A673 (cell line): ENCODE measurements at regions not wholly inside any gene's neighbourhood (a gene's known extent, or its start where the extent isn't known, plus 50 kb on each side); places are given as distances from the start of the nearest gene placed in this dataset.

Experiments
- EZH2 ChIP-seq: fragments of 200-600 bp; sonication (generic); IDR thresholded peaks from 2 replicates; pipeline ENCODE4 v1.6.1; 2017; ENCODE audit warnings: borderline replicate concordance, low read depth, mild to moderate bottlenecking, mixed read lengths, antibody characterized with exemption, low read length; ENCODE audit not compliant: poor library complexity, severe bottlenecking
- TF ChIP-seq, protein P1 (sequence below): fragments of 300-800, 200-600 bp; sonication (generic); conservative IDR thresholded peaks from 2 replicates; pipeline ENCODE4 v1.5.1; 2017; ENCODE audit warnings: low read depth, mild to moderate bottlenecking, antibody characterized with exemption, low read length, moderate library complexity, mixed read lengths

GRCh38 chr3:5579139-5579602, 391.7 kb downstream of the EDEM1 start:
- TF ChIP-seq, protein P1, sequence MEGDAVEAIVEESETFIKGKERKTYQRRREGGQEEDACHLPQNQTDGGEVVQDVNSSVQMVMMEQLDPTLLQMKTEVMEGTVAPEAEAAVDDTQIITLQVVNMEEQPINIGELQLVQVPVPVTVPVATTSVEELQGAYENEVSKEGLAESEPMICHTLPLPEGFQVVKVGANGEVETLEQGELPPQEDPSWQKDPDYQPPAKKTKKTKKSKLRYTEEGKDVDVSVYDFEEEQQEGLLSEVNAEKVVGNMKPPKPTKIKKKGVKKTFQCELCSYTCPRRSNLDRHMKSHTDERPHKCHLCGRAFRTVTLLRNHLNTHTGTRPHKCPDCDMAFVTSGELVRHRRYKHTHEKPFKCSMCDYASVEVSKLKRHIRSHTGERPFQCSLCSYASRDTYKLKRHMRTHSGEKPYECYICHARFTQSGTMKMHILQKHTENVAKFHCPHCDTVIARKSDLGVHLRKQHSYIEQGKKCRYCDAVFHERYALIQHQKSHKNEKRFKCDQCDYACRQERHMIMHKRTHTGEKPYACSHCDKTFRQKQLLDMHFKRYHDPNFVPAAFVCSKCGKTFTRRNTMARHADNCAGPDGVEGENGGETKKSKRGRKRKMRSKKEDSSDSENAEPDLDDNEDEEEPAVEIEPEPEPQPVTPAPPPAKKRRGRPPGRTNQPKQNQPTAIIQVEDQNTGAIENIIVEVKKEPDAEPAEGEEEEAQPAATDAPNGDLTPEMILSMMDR, result no peak
- no peak for TF ChIP-seq EZH2
